Smooth muscle cell (in vitro differentiated cells): ENCODE measurements at regions not wholly inside any gene's neighbourhood (a gene's known extent, or its start where the extent isn't known, plus 50 kb on each side); places are given as distances from the start of the nearest gene placed in this dataset.

Source experiments
- DNase-seq: peaks from one replicate; lab custom pipeline; 2025; ENCODE audit not compliant: unreplicated experiment; lab: John Stamatoyannopoulos, UW
- H2AFZ ChIP-seq: fragments of 200-600 bp; sonication (generic); 2 replicates; pipeline ENCODE4 v1.6.0; 2016; ENCODE audit warnings: antibody characterized with exemption, low read depth, mild to moderate bottlenecking
- H3F3A ChIP-seq: fragments of 200-600 bp; sonication (generic); 2 replicates; pipeline ENCODE4 v1.6.0; 2017; ENCODE audit warnings: antibody characterized with exemption, low read depth
- H3K27ac ChIP-seq: fragments of 200-600 bp; sonication (generic); 2 replicates; pipeline ENCODE4 v1.5.1; 2016; ENCODE audit warnings: low read depth, mild to moderate bottlenecking
- H3K27me3 ChIP-seq: fragments of 200-600 bp; sonication (generic); 2 replicates; pipeline ENCODE4 v1.6.1; 2016; ENCODE audit warnings: low read depth, mild to moderate bottlenecking
- H3K36me3 ChIP-seq: fragments of 200-600 bp; sonication (generic); 2 replicates; pipeline ENCODE4 v1.5.1; 2016; ENCODE audit warnings: low read depth
- H3K4me1 ChIP-seq: fragments of 200-600 bp; sonication (generic); 2 replicates; pipeline ENCODE4 v1.5.1; 2016; ENCODE audit warnings: low read depth
- H3K4me2 ChIP-seq: fragments of 200-600 bp; sonication (generic); 2 replicates; pipeline ENCODE4 v1.6.0; 2016; ENCODE audit warnings: mild to moderate bottlenecking
- H3K4me3 ChIP-seq: fragments of 200-600 bp; sonication (generic); 2 replicates; pipeline ENCODE4 v1.5.1; 2016; ENCODE audit warnings: mild to moderate bottlenecking
- H3K79me2 ChIP-seq: fragments of 200-600 bp; sonication (generic); 2 replicates; pipeline ENCODE4 v1.6.0; 2016; ENCODE audit warnings: low read depth, mild to moderate bottlenecking
- H3K9ac ChIP-seq: fragments of 200-600 bp; sonication (generic); 2 replicates; pipeline ENCODE4 v1.6.0; 2016; ENCODE audit warnings: low read depth
- H3K9me3 ChIP-seq: fragments of 200-600 bp; sonication (generic); replicated peaks from 2 replicates; pipeline ENCODE4 v1.5.1; 2016; ENCODE audit warnings: low read depth
- H4K20me1 ChIP-seq: fragments of 200-600 bp; sonication (generic); 2 replicates; pipeline ENCODE4 v1.6.0; 2016; ENCODE audit warnings: low read depth
- WGBS: methylation state at CpG from one replicate; pipeline ENCODE4 v1.1.7; 2016; ENCODE audit warnings: low lambda C conversion rate; 5-methylcytosine and 5-hydroxymethylcytosine counted together
- TF ChIP-seq, protein P1 (sequence below): fragments of 200-600 bp; sonication (generic); IDR thresholded peaks from 2 replicates; pipeline ENCODE4 v1.5.1; 2017; ENCODE audit warnings: borderline replicate concordance, mild to moderate bottlenecking, antibody characterized with exemption; ENCODE audit not compliant: insufficient read depth, poor library complexity, severe bottlenecking

DNA sequence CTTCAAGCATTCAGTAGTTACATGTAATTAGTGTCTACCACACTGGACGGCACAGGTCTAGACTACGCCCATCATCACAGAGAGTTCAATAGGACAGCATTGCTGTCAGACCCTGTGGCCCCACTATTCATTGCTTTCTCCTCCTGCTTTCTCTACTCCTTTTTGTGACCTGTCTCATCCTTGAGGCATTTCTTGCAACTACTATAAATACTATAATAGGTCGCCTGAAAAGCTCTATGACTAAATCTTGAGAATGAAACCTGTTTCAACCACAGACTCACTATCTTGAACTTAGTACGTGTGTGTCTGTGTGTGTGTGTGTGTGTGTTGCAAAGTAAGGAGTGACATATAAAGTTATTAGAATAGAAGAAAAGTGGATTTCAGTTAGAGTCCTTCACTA, 252.9 kb upstream of the KLF3 start:
- TF ChIP-seq, protein P1, sequence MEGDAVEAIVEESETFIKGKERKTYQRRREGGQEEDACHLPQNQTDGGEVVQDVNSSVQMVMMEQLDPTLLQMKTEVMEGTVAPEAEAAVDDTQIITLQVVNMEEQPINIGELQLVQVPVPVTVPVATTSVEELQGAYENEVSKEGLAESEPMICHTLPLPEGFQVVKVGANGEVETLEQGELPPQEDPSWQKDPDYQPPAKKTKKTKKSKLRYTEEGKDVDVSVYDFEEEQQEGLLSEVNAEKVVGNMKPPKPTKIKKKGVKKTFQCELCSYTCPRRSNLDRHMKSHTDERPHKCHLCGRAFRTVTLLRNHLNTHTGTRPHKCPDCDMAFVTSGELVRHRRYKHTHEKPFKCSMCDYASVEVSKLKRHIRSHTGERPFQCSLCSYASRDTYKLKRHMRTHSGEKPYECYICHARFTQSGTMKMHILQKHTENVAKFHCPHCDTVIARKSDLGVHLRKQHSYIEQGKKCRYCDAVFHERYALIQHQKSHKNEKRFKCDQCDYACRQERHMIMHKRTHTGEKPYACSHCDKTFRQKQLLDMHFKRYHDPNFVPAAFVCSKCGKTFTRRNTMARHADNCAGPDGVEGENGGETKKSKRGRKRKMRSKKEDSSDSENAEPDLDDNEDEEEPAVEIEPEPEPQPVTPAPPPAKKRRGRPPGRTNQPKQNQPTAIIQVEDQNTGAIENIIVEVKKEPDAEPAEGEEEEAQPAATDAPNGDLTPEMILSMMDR: no peak
- no peaks in the 10 kb centered on the region for H3K36me3 ChIP-seq
- H3K9ac ChIP-seq: no peak overlapping the region
- H3F3A ChIP-seq: no peaks in the 10 kb centered on the region
- H3K27ac ChIP-seq: no peak overlapping the region
- no peaks in the 10 kb centered on the region for H3K9me3 ChIP-seq
- H3K79me2 ChIP-seq: no peaks in the 10 kb centered on the region
- DNase-seq: no peak
- no peaks in the 10 kb centered on the region for H4K20me1 ChIP-seq
- H3K4me3 ChIP-seq: no peak overlapping the region
- no peaks in the 10 kb centered on the region for H3K27me3 ChIP-seq
- no peak overlapping the region for H3K4me2 ChIP-seq
- H3K4me1 ChIP-seq: no peaks in the 10 kb centered on the region
- no peak overlapping the region for H2AFZ ChIP-seq
- 68% methylated on average over 4 of the region's 4 CpGs for WGBS

DNA sequence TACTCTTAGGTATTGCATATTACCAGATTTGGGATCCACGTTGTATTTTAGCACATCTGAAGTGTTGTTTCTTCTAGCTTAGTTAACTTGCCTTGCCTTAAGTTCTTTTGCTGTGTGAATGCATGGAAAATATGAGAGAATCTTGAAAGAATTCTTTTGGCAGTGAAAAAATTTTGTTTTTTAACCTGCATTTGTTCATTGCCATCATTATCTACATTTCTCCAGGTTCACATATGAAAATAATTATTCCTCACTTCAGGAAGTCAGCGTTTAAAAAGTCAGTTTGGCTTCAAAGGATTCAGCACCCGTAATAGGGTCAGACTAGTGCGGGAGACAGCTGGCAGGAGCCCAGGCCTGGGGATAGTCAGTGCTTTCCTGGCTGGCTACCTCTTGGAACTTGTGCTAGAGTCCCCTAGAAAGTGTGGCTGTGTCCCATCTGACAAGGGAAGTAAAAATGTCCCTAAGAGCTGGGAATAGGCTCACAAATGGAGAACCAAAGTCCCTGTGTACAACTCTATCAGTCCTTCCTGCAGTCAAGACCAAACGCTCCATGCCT, 251.9 kb upstream of the KLF3 start:
- no peak for DNase-seq
- H3K27ac ChIP-seq: no peak overlapping the region
- TF ChIP-seq, protein P1: no peak
- H3F3A ChIP-seq: no peaks in the 10 kb centered on the region
- no peaks in the 10 kb centered on the region for H3K36me3 ChIP-seq
- no peak overlapping the region for H3K4me2 ChIP-seq
- no peaks in the 10 kb centered on the region for H3K79me2 ChIP-seq
- H3K9me3 ChIP-seq: no peaks in the 10 kb centered on the region
- H3K9ac ChIP-seq: no peak overlapping the region
- no peak overlapping the region for H3K4me3 ChIP-seq
- 75% methylated on average over 5 of the region's 5 CpGs for WGBS
- H2AFZ ChIP-seq: no peak overlapping the region
- H3K4me1 ChIP-seq: no peaks in the 10 kb centered on the region
- no peaks in the 10 kb centered on the region for H3K27me3 ChIP-seq
- no peaks in the 10 kb centered on the region for H4K20me1 ChIP-seq

DNA sequence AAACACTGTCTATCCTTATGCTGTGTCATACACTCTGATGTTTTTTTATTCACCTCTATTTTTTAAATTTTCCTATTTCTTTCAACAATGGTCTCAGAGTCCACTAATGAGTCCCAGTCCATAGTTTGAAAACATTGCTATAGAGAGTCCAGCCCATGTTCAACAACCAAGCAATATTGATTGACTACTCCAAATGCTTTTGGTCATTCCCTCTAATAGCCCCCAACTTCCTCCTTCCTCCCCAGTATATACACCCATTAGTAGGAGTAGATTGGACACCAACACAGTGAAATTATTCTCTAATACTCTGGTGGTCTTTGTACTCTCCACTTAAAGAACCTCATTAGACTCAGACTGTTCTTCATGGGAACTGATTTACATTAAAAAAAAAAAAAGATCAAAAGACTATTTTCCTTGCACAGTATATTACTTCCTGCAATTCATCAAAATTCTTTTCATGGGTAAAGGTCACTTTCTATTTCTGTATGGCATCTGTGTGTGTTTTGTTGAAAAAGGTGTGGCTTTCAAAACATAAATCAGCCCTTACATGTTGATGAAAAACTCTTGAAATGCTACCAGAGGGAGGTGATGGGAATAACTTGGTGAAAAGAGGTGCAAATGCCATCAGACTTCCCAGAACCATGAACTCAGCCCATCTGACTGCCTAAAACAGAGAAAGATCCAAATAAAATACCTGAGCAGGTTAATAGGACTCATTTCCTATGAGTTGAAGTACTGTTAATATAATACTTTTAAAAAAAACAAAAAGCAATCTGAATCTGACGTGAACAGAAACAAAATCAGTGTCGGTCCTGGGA, 250.3 kb upstream of the KLF3 start:
- H3K27ac ChIP-seq: no peak overlapping the region
- H3K9ac ChIP-seq: no peak overlapping the region
- DNase-seq: no peak
- H3F3A ChIP-seq: no peaks in the 10 kb centered on the region
- no peaks in the 10 kb centered on the region for H3K4me1 ChIP-seq
- TF ChIP-seq, protein P1: no peak
- no peak overlapping the region for H3K4me2 ChIP-seq
- no peaks in the 10 kb centered on the region for H3K79me2 ChIP-seq
- H3K27me3 ChIP-seq: no peaks in the 10 kb centered on the region
- H3K36me3 ChIP-seq: no peaks in the 10 kb centered on the region
- no peaks in the 10 kb centered on the region for H4K20me1 ChIP-seq
- H3K9me3 ChIP-seq: no peaks in the 10 kb centered on the region
- WGBS: 98% methylated on average over 2 of the region's 2 CpGs
- no peak overlapping the region for H2AFZ ChIP-seq
- no peak overlapping the region for H3K4me3 ChIP-seq

DNA sequence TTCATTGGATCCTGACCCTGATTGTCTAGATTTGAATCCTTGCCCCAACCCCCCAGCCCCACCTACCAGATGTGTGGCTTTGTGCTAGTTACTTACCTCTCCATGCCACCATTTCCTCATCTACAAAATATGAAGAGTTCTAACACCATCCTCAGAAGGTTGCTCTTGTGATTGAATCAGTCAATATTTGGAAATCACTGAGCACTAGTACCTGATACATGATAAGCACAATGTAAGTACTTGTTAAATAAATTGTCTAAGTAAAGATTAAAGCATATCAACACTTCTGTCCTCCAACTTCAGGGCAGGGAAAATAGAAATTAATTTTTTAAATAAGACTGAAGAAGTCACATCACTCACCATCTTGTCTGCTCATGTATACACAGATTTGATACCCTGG, 249.6 kb upstream of the KLF3 start:
- Histone ChIP-seq H3K36me3 (no peaks in the 10 kb centered on the region), H3K79me2 (no peaks in the 10 kb centered on the region), H2AFZ (no peak overlapping the region), H3K4me3 (no peak overlapping the region), H3K9ac (no peak overlapping the region), H3K4me1 (no peaks in the 10 kb centered on the region), H3K27me3 (no peaks in the 10 kb centered on the region), H3K4me2 (no peak overlapping the region), H3K9me3 (no peaks in the 10 kb centered on the region), H3F3A (no peaks in the 10 kb centered on the region), H3K27ac (no peak overlapping the region), H4K20me1 (no peaks in the 10 kb centered on the region)
- no peak for DNase-seq
- TF ChIP-seq, protein P1: no peak
